ENCODE measurements at regions not wholly inside any gene's neighbourhood (a gene's known extent, or its start where the extent isn't known, plus 50 kb on each side); places are given as distances from the start of the nearest gene placed in this dataset.

GRCh38 chr13:50136678-50137077, 121.4 kb downstream of the KCNRG start:
- TF ChIP-seq CTCF (IDR thresholded peaks at IDR 0.05), result no peak
- no peak for TF ChIP-seq POLR2A (IDR thresholded peaks at IDR 0.05)

Measured in heart left ventricle (tissue), 13 donors.